ENCODE measurements at regions not wholly inside any gene's neighbourhood (a gene's known extent, or its start where the extent isn't known, plus 50 kb on each side); places are given as distances from the start of the nearest gene placed in this dataset.
A peak's percentile ranks its signal among the peaks of the same experiment; 100 is the strongest.

DNA sequence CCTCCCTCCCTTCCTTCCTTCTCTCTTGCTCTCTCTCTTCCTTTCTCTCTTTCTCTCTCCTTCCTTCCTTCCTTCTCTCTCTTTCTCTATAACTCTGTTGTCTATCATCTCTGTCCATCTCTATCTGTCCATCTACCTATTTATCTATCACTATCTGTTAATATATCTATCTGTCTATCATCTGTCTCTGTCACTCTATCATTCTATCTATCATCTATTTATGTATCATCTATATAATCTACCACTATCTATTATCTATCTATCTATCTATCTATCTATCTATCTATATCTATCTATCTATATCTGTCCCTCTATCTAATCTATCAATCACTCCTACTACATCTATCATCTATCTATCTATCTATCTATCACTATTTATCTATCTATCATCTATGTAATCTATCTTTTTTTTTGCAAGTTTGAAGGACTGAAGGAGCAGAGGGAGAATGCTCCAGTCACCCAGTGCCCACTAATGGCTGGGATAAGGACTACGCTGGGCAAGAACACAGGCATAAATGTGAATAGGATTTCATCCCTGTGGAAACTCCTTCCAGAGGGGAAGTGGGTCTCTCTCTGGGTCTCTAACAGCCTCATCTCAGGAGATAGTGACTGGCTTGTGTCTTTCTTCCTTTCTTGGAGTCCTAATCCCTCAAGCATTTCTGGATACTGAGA is 427.0 kb downstream of the LPIN1 start:
- H3K4me1 ChIP-seq (ENCODE audit: insufficient read depth, low read length, poor library complexity, severe bottlenecking) = peaks cover 17% of the 10 kb centered on the region
- intact Hi-C loops (cut with micrococcal nuclease; ENCODE audit: unreplicated experiment) = loop anchor here (5.0 kb wide), 1 partner anchor 311 kb away; no protein-coding TSS in a partner anchor
- H3K36me3 ChIP-seq (ENCODE audit: insufficient read depth, low read length) = no peaks in the 10 kb centered on the region
- H2AFZ ChIP-seq (ENCODE audit: low read length) = no peak overlapping the region
- H3K9me2 ChIP-seq (ENCODE audit: insufficient read depth, low read length) = no peaks in the 10 kb centered on the region
- H3K9me3 ChIP-seq (ENCODE audit: low read length) = no peaks in the 10 kb centered on the region
- H3K4me3 ChIP-seq (ENCODE audit: low read depth, low read length, poor library complexity, severe bottlenecking) = no peak overlapping the region
- H3K27ac ChIP-seq (ENCODE audit: low read depth, low read length, poor library complexity, severe bottlenecking) = no peak overlapping the region
- no peak for DNase-seq (ENCODE audit: low spot score)
- no peak overlapping the region for H3K4me2 ChIP-seq (ENCODE audit: low read length)
- ChIA-PET POLR2A (no interaction called here), CTCF (ENCODE audit: unreplicated experiment) (no interaction called here)
- H3K79me2 ChIP-seq (ENCODE audit: insufficient read depth, low read depth, low read length) = no peaks in the 10 kb centered on the region
- H4K20me1 ChIP-seq (ENCODE audit: insufficient read depth, low read length) = no peaks in the 10 kb centered on the region
- no TSS peak for BruUV-seq (replicated peaks)
- TF ChIP-seq EZH2phosphoT487 (IDR thresholded peaks at IDR 0.05; ENCODE audit: borderline replicate concordance, low read depth, low read length) = no peak
- TF ChIP-seq, protein P1, sequence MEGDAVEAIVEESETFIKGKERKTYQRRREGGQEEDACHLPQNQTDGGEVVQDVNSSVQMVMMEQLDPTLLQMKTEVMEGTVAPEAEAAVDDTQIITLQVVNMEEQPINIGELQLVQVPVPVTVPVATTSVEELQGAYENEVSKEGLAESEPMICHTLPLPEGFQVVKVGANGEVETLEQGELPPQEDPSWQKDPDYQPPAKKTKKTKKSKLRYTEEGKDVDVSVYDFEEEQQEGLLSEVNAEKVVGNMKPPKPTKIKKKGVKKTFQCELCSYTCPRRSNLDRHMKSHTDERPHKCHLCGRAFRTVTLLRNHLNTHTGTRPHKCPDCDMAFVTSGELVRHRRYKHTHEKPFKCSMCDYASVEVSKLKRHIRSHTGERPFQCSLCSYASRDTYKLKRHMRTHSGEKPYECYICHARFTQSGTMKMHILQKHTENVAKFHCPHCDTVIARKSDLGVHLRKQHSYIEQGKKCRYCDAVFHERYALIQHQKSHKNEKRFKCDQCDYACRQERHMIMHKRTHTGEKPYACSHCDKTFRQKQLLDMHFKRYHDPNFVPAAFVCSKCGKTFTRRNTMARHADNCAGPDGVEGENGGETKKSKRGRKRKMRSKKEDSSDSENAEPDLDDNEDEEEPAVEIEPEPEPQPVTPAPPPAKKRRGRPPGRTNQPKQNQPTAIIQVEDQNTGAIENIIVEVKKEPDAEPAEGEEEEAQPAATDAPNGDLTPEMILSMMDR (conservative IDR thresholded peaks at IDR 0.05; ENCODE audit: low read length) = 0 out of 2 replicates have a peak, but pooled peaks have one; percentile 26

DNA sequence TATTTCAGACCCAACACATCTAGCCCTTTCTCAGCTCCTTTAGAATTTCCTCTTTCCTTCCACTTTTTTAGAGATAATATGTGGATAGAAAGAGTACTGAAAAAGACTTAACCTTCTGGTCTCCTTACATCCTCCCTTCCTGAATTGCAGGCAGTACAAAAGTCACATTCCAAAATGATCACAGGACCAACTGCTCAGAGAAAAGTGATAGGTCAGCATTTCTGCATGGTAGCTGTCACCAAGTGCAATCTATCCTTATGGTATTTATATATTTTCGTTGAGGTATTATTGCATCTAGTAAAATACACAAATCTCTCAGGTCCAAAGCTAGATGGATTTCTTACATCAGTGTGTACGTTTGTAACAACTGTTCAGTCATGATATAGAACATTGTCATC is 427.5 kb downstream of the LPIN1 start:
- Histone ChIP-seq H4K20me1 (ENCODE audit: insufficient read depth, low read length) (no peaks in the 10 kb centered on the region), H3K79me2 (ENCODE audit: insufficient read depth, low read depth, low read length) (no peaks in the 10 kb centered on the region), H3K4me1 (ENCODE audit: insufficient read depth, low read length, poor library complexity, severe bottlenecking) (peaks cover 17% of the 10 kb centered on the region), H3K36me3 (ENCODE audit: insufficient read depth, low read length) (no peaks in the 10 kb centered on the region), H3K9me3 (ENCODE audit: low read length) (no peaks in the 10 kb centered on the region), H2AFZ (ENCODE audit: low read length) (no peak overlapping the region), H3K4me3 (ENCODE audit: low read depth, low read length, poor library complexity, severe bottlenecking) (no peak overlapping the region), H3K4me2 (ENCODE audit: low read length) (no peak overlapping the region), H3K27ac (ENCODE audit: low read depth, low read length, poor library complexity, severe bottlenecking) (no peak overlapping the region), H3K9me2 (ENCODE audit: insufficient read depth, low read length) (no peaks in the 10 kb centered on the region)
- CTCF ChIA-PET (ENCODE audit: unreplicated experiment) = no interaction called here
- intact Hi-C loops (cut with micrococcal nuclease; ENCODE audit: unreplicated experiment) = loop anchor here (5.0 kb wide), 1 partner anchor 312 kb away; no protein-coding TSS in a partner anchor
- no peak for TF ChIP-seq EZH2phosphoT487 (IDR thresholded peaks at IDR 0.05; ENCODE audit: borderline replicate concordance, low read depth, low read length)
- TF ChIP-seq, protein P1 (conservative IDR thresholded peaks at IDR 0.05; ENCODE audit: low read length) = no peak
- POLR2A ChIA-PET = no interaction called here
- DNase-seq (ENCODE audit: low spot score) = no peak
- no TSS peak for BruUV-seq (replicated peaks)

DNA sequence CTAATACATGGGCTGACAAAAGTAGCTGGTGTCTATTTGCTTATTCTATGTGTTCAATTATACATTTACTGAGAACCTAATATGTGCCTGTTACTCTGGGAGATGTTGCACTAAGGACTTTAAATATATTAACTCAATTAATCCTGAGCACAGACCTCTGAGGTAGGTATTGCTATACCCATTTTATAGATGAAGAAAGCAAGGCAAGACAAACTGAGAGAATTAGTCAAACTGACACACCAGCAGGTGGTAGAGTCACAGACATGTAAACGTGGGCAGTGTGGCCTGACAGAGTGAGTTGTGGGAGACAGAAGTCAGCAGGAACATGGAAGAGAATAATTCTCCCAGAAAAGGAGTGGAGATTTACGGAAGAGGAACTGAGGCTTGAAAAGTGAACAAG is 428.9 kb downstream of the LPIN1 start:
- Histone ChIP-seq H4K20me1 (ENCODE audit: insufficient read depth, low read length) (no peaks in the 10 kb centered on the region), H3K79me2 (ENCODE audit: insufficient read depth, low read depth, low read length) (no peaks in the 10 kb centered on the region), H3K27ac (ENCODE audit: low read depth, low read length, poor library complexity, severe bottlenecking) (no peak overlapping the region), H3K4me3 (ENCODE audit: low read depth, low read length, poor library complexity, severe bottlenecking) (no peak overlapping the region), H3K9me3 (ENCODE audit: low read length) (no peaks in the 10 kb centered on the region), H3K4me1 (ENCODE audit: insufficient read depth, low read length, poor library complexity, severe bottlenecking) (peaks cover 17% of the 10 kb centered on the region), H2AFZ (ENCODE audit: low read length) (no peak overlapping the region), H3K36me3 (ENCODE audit: insufficient read depth, low read length) (no peaks in the 10 kb centered on the region), H3K9me2 (ENCODE audit: insufficient read depth, low read length) (no peaks in the 10 kb centered on the region), H3K4me2 (ENCODE audit: low read length) (no peak overlapping the region)
- no peak for TF ChIP-seq EZH2phosphoT487 (IDR thresholded peaks at IDR 0.05; ENCODE audit: borderline replicate concordance, low read depth, low read length)
- TF ChIP-seq, protein P1 (conservative IDR thresholded peaks at IDR 0.05; ENCODE audit: low read length) = no peak
- DNase-seq (ENCODE audit: low spot score) = no peak
- BruUV-seq (replicated peaks) = no TSS peak
- ChIA-PET POLR2A (no interaction called here), CTCF (ENCODE audit: unreplicated experiment) (no interaction called here)
- intact Hi-C loops (cut with micrococcal nuclease; ENCODE audit: unreplicated experiment) = no loop called here
